Neural progenitor cell (in vitro differentiated cells): ENCODE measurements at regions not wholly inside any gene's neighbourhood (a gene's known extent, or its start where the extent isn't known, plus 50 kb on each side); places are given as distances from the start of the nearest gene placed in this dataset.

Source experiments
- CTCF ChIP-seq: fragments of 200-600 bp; sonication (generic); IDR thresholded peaks from 2 replicates; pipeline ENCODE4 v1.5.1; 2017; ENCODE audit warnings: antibody characterized with exemption, mild to moderate bottlenecking
- EZH2 ChIP-seq: fragments of 200-600 bp; sonication (generic); IDR thresholded peaks from 2 replicates; pipeline ENCODE4 v1.6.1; 2017; ENCODE audit warnings: antibody characterized with exemption, mild to moderate bottlenecking, moderate library complexity

- TF ChIP-seq CTCF (no peak), EZH2 (no peak)
Observed at GRCh38 chr6:30829033-30829432, 55.3 kb upstream of the DDR1 start.
